Stimulated activated CD4-positive, alpha-beta T cell treated with anti-CD3 and anti-CD28 coated beads, Interleukin-12 subunit alpha, Interleukin-12 subunit beta, amount 100 ng/mL, for 4 hours (primary cell): ENCODE measurements at regions not wholly inside any gene's neighbourhood (a gene's known extent, or its start where the extent isn't known, plus 50 kb on each side); places are given as distances from the start of the nearest gene placed in this dataset.

ENCODE experiments used
- DNase-seq: peaks from one replicate; pipeline ENCODE4 v3.0.0-alpha.2; 2020

GRCh38 chr5:107325866-107326265, 344.9 kb downstream of the EFNA5 start:
- DNase-seq, result no peak

- no peak for DNase-seq
These were observed 345.9 kb downstream of the EFNA5 start for GRCh38 chr5:107324809-107325208.

GRCh38 chr5:107324071-107324470, 346.7 kb downstream of the EFNA5 start:
- no peak for DNase-seq

- DNase-seq, result no peak
These were observed 347.2 kb downstream of the EFNA5 start for GRCh38 chr5:107323536-107323935.

- DNase-seq, result no peak
These were observed 347.8 kb downstream of the EFNA5 start for GRCh38 chr5:107322936-107323335.

- DNase-seq, result no peak
These were observed 348.8 kb downstream of the EFNA5 start for GRCh38 chr5:107321906-107322305.

- no peak for DNase-seq
These were observed 349.9 kb downstream of the EFNA5 start for GRCh38 chr5:107320846-107321245.

GRCh38 chr5:107320376-107320775, 350.4 kb downstream of the EFNA5 start:
- no peak for DNase-seq

- no peak for DNase-seq
These were observed 350.8 kb downstream of the EFNA5 start for GRCh38 chr5:107319901-107320300.

GRCh38 chr5:107314330-107314729, 356.4 kb downstream of the EFNA5 start:
- DNase-seq, result no peak

GRCh38 chr5:107313921-107314320, 356.8 kb downstream of the EFNA5 start:
- no peak for DNase-seq

- DNase-seq, result no peak
These were observed 357.6 kb downstream of the EFNA5 start for GRCh38 chr5:107313098-107313497.

GRCh38 chr5:107310181-107310580, 360.6 kb downstream of the EFNA5 start:
- no peak for DNase-seq

- no peak for DNase-seq
These were observed 364.1 kb downstream of the EFNA5 start for GRCh38 chr5:107306594-107306993.

- DNase-seq, result no peak
These were observed 364.7 kb downstream of the EFNA5 start for GRCh38 chr5:107306002-107306401.

GRCh38 chr5:107304684-107305083, 366.1 kb downstream of the EFNA5 start:
- DNase-seq, result no peak

- DNase-seq, result no peak
These were observed 367.4 kb downstream of the EFNA5 start for GRCh38 chr5:107303171-107303968.

- no peak for DNase-seq
These were observed 368.3 kb downstream of the EFNA5 start for GRCh38 chr5:107302441-107302840.

GRCh38 chr5:107301999-107302398, 368.7 kb downstream of the EFNA5 start:
- DNase-seq, result no peak

- no peak for DNase-seq
These were observed 369.9 kb downstream of the EFNA5 start for GRCh38 chr5:107300721-107301327.

GRCh38 chr5:107296572-107296971, 374.2 kb downstream of the EFNA5 start:
- DNase-seq, result no peak

- no peak for DNase-seq
These were observed 374.8 kb downstream of the EFNA5 start for GRCh38 chr5:107295914-107296313.

- no peak for DNase-seq
These were observed 376.1 kb downstream of the EFNA5 start for GRCh38 chr5:107294669-107295068.

GRCh38 chr5:107294211-107294550, 376.6 kb downstream of the EFNA5 start:
- no peak for DNase-seq
